ENCODE measurements at regions not wholly inside any gene's neighbourhood (a gene's known extent, or its start where the extent isn't known, plus 50 kb on each side); places are given as distances from the start of the nearest gene placed in this dataset.

DNA sequence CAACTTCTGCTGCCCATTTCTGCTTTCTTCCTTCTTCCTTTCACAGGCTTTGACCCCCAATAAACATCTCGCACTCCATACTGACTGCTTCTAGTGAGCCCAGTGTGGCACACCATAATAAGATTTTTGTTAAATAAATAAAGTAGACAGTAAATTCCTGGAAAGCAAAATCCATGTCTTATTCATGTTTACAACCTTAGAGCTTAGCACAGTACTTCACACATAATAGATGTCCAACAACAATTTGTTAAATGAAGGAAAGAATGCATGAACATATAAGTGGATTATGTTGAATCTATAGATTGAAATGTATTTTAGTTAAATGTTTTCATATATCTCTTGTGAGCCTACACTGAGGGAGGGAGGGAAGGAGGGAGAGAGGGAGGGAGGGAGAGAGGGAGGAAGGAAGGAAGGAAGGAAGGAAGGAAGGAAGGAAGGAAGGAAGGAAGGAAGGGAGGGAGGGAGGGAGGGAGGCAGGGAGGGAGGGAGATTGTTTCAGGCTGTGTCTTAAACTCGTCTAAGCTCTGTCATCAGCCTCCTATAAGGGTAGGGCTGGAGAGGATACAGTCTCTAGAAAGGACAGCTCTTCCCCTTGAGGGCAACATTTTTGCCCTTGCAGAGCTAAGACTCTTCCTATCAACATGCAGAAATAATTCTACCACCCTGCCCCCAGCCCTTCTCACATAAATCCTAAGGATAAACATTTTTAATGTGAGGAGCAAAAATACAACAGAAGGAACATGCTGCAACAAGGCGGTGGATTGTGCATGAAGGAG lies 168.1 kb downstream of the BARX2 start:
- Histone ChIP-seq H2BK5ac (ENCODE audit: low read length) (no peak overlapping the region), H3K4me2 (ENCODE audit: insufficient read depth, low read length, poor library complexity, severe bottlenecking) (no peak overlapping the region), H3K23ac (ENCODE audit: low read depth, low read length, poor library complexity) (no peak overlapping the region), H3K9me3 (replicated peaks in 1 of 2; ENCODE audit: control insufficient read depth in 2 of 2, insufficient read depth in 1 of 2, low read depth in 1 of 2, low read length in 2 of 2) (peaks cover 0 to 2% of the 10 kb centered on the region in 2 donors), H2BK12ac (ENCODE audit: low read length) (no peak overlapping the region), H3K4ac (ENCODE audit: low read length) (no peak overlapping the region), H4K8ac (ENCODE audit: low read depth, low read length) (no peak overlapping the region), H3K27ac (replicated peaks; ENCODE audit: low read length) (no peak overlapping the region), H3K9ac (ENCODE audit: low read depth, low read length, poor library complexity) (no peak overlapping the region), H4K91ac (ENCODE audit: low read depth, low read length, poor library complexity) (no peak overlapping the region), H3K27me3 (ENCODE audit: control insufficient read depth in 3 of 3, insufficient read depth in 3 of 3, low read depth in 1 of 3, low read length in 3 of 3) (no peaks in the 10 kb centered on the region), H3K18ac (ENCODE audit: low read length) (no peak overlapping the region), H3K36me3 (replicated peaks in 1 of 2; ENCODE audit: control insufficient read depth in 2 of 2, insufficient read depth in 2 of 2, low read length in 2 of 2) (no peaks in the 10 kb centered on the region), H2AK5ac (ENCODE audit: low read depth, low read length) (no peak overlapping the region), H2BK15ac (ENCODE audit: low read length) (no peak overlapping the region), H2BK120ac (ENCODE audit: low read depth, low read length) (no peak overlapping the region), H2AFZ (ENCODE audit: low read length) (no peak overlapping the region), H3K79me1 (ENCODE audit: low read depth, low read length) (no peaks in the 10 kb centered on the region), H3K14ac (ENCODE audit: low read length) (no peak overlapping the region), H3K4me1 (ENCODE audit: control insufficient read depth in 2 of 2, insufficient read depth in 1 of 2, low read depth in 1 of 2, low read length in 2 of 2) (no peaks in the 10 kb centered on the region), H3K4me3 (ENCODE audit: low read length in 2 of 2) (no peak overlapping the region)
- no CpG with 5 or more reads among the region's 3 CpGs for WGBS, 2 donors (ENCODE audit: extremely low coverage in 2 of 2, insufficient read length in 2 of 2, insufficient replicate concordance in 1 of 2)
- DNase-seq (ENCODE audit: low spot score), result no peak

- H3K18ac ChIP-seq (ENCODE audit: low read length), result no peak overlapping the region
- H3K79me1 ChIP-seq (ENCODE audit: low read depth, low read length), result no peaks in the 10 kb centered on the region
- no peak overlapping the region for H2AK5ac ChIP-seq (ENCODE audit: low read depth, low read length)
- no peak overlapping the region for H3K4me3 ChIP-seq (ENCODE audit: low read length in 2 of 2)
- H2BK5ac ChIP-seq (ENCODE audit: low read length), result no peak overlapping the region
- H2BK15ac ChIP-seq (ENCODE audit: low read length), result no peak overlapping the region
- no peak overlapping the region for H3K4me2 ChIP-seq (ENCODE audit: insufficient read depth, low read length, poor library complexity, severe bottlenecking)
- no peak overlapping the region for H2BK120ac ChIP-seq (ENCODE audit: low read depth, low read length)
- no peak overlapping the region for H2BK12ac ChIP-seq (ENCODE audit: low read length)
- WGBS, 2 donors (ENCODE audit: extremely low coverage in 2 of 2, insufficient read length in 2 of 2, insufficient replicate concordance in 1 of 2), result no CpG with 5 or more reads among the region's 1 CpG
- H3K27ac ChIP-seq (replicated peaks; ENCODE audit: low read length), result no peak overlapping the region
- H3K9ac ChIP-seq (ENCODE audit: low read depth, low read length, poor library complexity), result no peak overlapping the region
- no peaks in the 10 kb centered on the region for H3K4me1 ChIP-seq (ENCODE audit: control insufficient read depth in 2 of 2, insufficient read depth in 1 of 2, low read depth in 1 of 2, low read length in 2 of 2)
- H3K27me3 ChIP-seq (ENCODE audit: control insufficient read depth in 3 of 3, insufficient read depth in 3 of 3, low read depth in 1 of 3, low read length in 3 of 3), result no peaks in the 10 kb centered on the region
- no peak for DNase-seq (ENCODE audit: low spot score)
- no peak overlapping the region for H4K8ac ChIP-seq (ENCODE audit: low read depth, low read length)
- no peak overlapping the region for H4K91ac ChIP-seq (ENCODE audit: low read depth, low read length, poor library complexity)
- no peak overlapping the region for H3K14ac ChIP-seq (ENCODE audit: low read length)
- H3K4ac ChIP-seq (ENCODE audit: low read length), result no peak overlapping the region
- no peak overlapping the region for H2AFZ ChIP-seq (ENCODE audit: low read length)
- no peaks in the 10 kb centered on the region for H3K36me3 ChIP-seq (replicated peaks in 1 of 2; ENCODE audit: control insufficient read depth in 2 of 2, insufficient read depth in 2 of 2, low read length in 2 of 2)
- peaks cover 0 to under 1% of the 10 kb centered on the region in 2 donors for H3K9me3 ChIP-seq (replicated peaks in 1 of 2; ENCODE audit: control insufficient read depth in 2 of 2, insufficient read depth in 1 of 2, low read depth in 1 of 2, low read length in 2 of 2)
- no peak overlapping the region for H3K23ac ChIP-seq (ENCODE audit: low read depth, low read length, poor library complexity)
These were observed 169.0 kb downstream of the BARX2 start for GRCh38 chr11:129544691-129545090.

DNA sequence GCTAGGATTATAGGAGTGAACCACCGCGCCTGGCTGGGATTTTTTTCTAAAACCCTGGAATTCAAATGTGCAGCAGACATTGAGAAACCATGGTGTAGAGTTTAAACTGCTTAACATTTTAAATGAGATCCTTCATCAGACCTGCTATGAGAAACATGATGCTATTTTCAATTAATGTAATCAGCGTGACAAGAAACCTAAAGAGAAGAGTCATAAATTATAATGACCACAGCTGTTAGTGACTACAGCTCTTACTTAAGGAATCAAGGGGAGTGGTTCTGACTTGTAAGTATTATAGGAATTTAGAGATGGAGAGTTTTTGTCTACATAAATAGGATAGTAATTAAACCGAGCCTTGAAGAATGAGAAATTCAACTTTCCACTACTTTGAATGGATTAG lies 170.6 kb downstream of the BARX2 start:
- no peak overlapping the region for H3K27ac ChIP-seq (replicated peaks; ENCODE audit: low read length)
- H3K4ac ChIP-seq (ENCODE audit: low read length), result no peak overlapping the region
- H3K4me1 ChIP-seq (ENCODE audit: control insufficient read depth in 2 of 2, insufficient read depth in 1 of 2, low read depth in 1 of 2, low read length in 2 of 2), result no peaks in the 10 kb centered on the region
- no peak overlapping the region for H3K9ac ChIP-seq (ENCODE audit: low read depth, low read length, poor library complexity)
- WGBS, 2 donors (ENCODE audit: extremely low coverage in 2 of 2, insufficient read length in 2 of 2, insufficient replicate concordance in 1 of 2), result no CpG with 5 or more reads among the region's 4 CpGs
- H3K9me3 ChIP-seq (replicated peaks in 1 of 2; ENCODE audit: control insufficient read depth in 2 of 2, insufficient read depth in 1 of 2, low read depth in 1 of 2, low read length in 2 of 2), result no peaks in the 10 kb centered on the region
- H3K4me3 ChIP-seq (ENCODE audit: low read length in 2 of 2), result no peak overlapping the region
- no peak for DNase-seq (ENCODE audit: low spot score)
- no peaks in the 10 kb centered on the region for H3K36me3 ChIP-seq (replicated peaks in 1 of 2; ENCODE audit: control insufficient read depth in 2 of 2, insufficient read depth in 2 of 2, low read length in 2 of 2)
- no peak overlapping the region for H4K91ac ChIP-seq (ENCODE audit: low read depth, low read length, poor library complexity)
- H2BK120ac ChIP-seq (ENCODE audit: low read depth, low read length), result no peak overlapping the region
- H3K23ac ChIP-seq (ENCODE audit: low read depth, low read length, poor library complexity), result no peak overlapping the region
- no peak overlapping the region for H3K18ac ChIP-seq (ENCODE audit: low read length)
- H2AK5ac ChIP-seq (ENCODE audit: low read depth, low read length), result no peak overlapping the region
- no peaks in the 10 kb centered on the region for H3K79me1 ChIP-seq (ENCODE audit: low read depth, low read length)
- no peak overlapping the region for H3K4me2 ChIP-seq (ENCODE audit: insufficient read depth, low read length, poor library complexity, severe bottlenecking)
- no peak overlapping the region for H2BK12ac ChIP-seq (ENCODE audit: low read length)
- no peak overlapping the region for H2AFZ ChIP-seq (ENCODE audit: low read length)
- no peak overlapping the region for H2BK5ac ChIP-seq (ENCODE audit: low read length)
- no peaks in the 10 kb centered on the region for H3K27me3 ChIP-seq (ENCODE audit: control insufficient read depth in 3 of 3, insufficient read depth in 3 of 3, low read depth in 1 of 3, low read length in 3 of 3)
- no peak overlapping the region for H2BK15ac ChIP-seq (ENCODE audit: low read length)
- H4K8ac ChIP-seq (ENCODE audit: low read depth, low read length), result no peak overlapping the region
- H3K14ac ChIP-seq (ENCODE audit: low read length), result no peak overlapping the region

DNA sequence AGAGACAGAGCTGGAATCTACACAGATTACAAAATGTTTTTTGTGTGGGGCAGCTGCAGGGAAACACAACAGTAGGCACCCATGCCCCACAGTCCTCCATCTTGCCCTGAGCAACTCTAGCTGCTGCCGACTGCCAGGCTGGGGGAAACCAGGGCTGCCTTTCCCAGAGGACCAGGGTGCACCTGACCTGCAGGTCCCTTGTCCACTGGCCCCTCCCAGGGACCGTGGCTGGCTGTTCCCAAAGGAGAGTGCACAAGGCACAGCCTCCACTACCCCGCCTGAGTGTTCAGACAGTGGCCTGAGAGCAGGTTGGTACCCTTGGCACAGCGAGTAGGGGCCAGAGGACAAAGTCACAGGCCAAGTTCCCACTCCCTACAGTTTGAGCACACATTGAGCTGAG lies 181.8 kb downstream of the BARX2 start:
- Histone ChIP-seq H3K4me3 (ENCODE audit: low read length in 2 of 2) (peak overlapping the region in 1 of 2 donors; percentile 51), H2AK5ac (ENCODE audit: low read depth, low read length) (no peak overlapping the region), H3K9me3 (replicated peaks in 1 of 2; ENCODE audit: control insufficient read depth in 2 of 2, insufficient read depth in 1 of 2, low read depth in 1 of 2, low read length in 2 of 2) (peaks cover 0 to 5% of the 10 kb centered on the region in 2 donors), H3K18ac (ENCODE audit: low read length) (peak overlapping the region; percentile 74), H3K9ac (ENCODE audit: low read depth, low read length, poor library complexity) (no peak overlapping the region), H3K4ac (ENCODE audit: low read length) (no peak overlapping the region), H2BK5ac (ENCODE audit: low read length) (no peak overlapping the region), H2BK15ac (ENCODE audit: low read length) (no peak overlapping the region), H2BK120ac (ENCODE audit: low read depth, low read length) (no peak overlapping the region), H3K14ac (ENCODE audit: low read length) (no peak overlapping the region), H3K27me3 (ENCODE audit: control insufficient read depth in 3 of 3, insufficient read depth in 3 of 3, low read depth in 1 of 3, low read length in 3 of 3) (no peaks in the 10 kb centered on the region), H3K27ac (replicated peaks; ENCODE audit: low read length) (no peak overlapping the region), H3K79me1 (ENCODE audit: low read depth, low read length) (no peaks in the 10 kb centered on the region), H4K91ac (ENCODE audit: low read depth, low read length, poor library complexity) (no peak overlapping the region), H3K4me1 (ENCODE audit: control insufficient read depth in 2 of 2, insufficient read depth in 1 of 2, low read depth in 1 of 2, low read length in 2 of 2) (no peaks in the 10 kb centered on the region), H3K4me2 (ENCODE audit: insufficient read depth, low read length, poor library complexity, severe bottlenecking) (no peak overlapping the region), H2AFZ (ENCODE audit: low read length) (no peak overlapping the region), H3K36me3 (replicated peaks in 1 of 2; ENCODE audit: control insufficient read depth in 2 of 2, insufficient read depth in 2 of 2, low read length in 2 of 2) (no peaks in the 10 kb centered on the region), H4K8ac (ENCODE audit: low read depth, low read length) (no peak overlapping the region), H3K23ac (ENCODE audit: low read depth, low read length, poor library complexity) (no peak overlapping the region), H2BK12ac (ENCODE audit: low read length) (no peak overlapping the region)
- no CpG with 5 or more reads among the region's 4 CpGs for WGBS, 2 donors (ENCODE audit: extremely low coverage in 2 of 2, insufficient read length in 2 of 2, insufficient replicate concordance in 1 of 2)
- DNase-seq (ENCODE audit: low spot score), result no peak
